ENCODE measurements at regions not wholly inside any gene's neighbourhood (a gene's known extent, or its start where the extent isn't known, plus 50 kb on each side); places are given as distances from the start of the nearest gene placed in this dataset.

DNA sequence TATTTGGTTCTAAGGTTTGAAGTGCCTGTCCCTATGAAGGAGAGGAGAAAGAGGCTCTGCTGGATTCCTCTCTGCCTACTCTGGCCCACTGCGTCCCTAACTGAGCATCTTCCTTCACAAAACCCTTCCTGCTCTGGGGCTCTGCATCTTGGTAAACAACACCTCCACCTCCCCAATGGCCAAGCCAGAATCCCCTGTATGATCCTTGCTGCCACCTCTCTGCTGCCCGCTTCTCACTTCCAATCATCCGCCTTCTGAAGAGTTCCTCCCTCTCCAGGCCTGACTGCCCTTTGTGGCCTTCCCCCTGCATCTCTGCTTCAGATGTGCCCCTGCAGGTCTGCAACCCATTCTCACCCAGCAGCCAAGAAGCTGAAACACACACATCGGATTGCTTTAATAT is 110.6 kb upstream of the RPH3A start:
- no TSS peak for BruUV-seq (replicated peaks)
- H2AFZ ChIP-seq (ENCODE audit: low read length) = no peak overlapping the region
- no peaks in the 10 kb centered on the region for H3K4me1 ChIP-seq (ENCODE audit: insufficient read depth, low read length)
- H3K9ac ChIP-seq (ENCODE audit: low read length) = no peak overlapping the region
- intact Hi-C loops (cut with micrococcal nuclease) = no loop called here
- DNase-seq = no peak
- ChIA-PET POLR2A (ENCODE audit: unreplicated experiment) (no interaction called here), CTCF (no interaction called here)
- TF ChIP-seq EZH2phosphoT487 (IDR thresholded peaks at IDR 0.05; ENCODE audit: borderline replicate concordance, low read length) = no peak
- TF ChIP-seq EZH2 (IDR thresholded peaks at IDR 0.05; ENCODE audit: low read length, unreplicated experiment) = no peak
- TF ChIP-seq CTCF (conservative IDR thresholded peaks at IDR 0.05; ENCODE audit: low read depth, low read length) = no peak
- ATAC-seq = no peak
- H3K9me3 ChIP-seq (ENCODE audit: low read length) = no peaks in the 10 kb centered on the region
- H3K9me2 ChIP-seq (replicated peaks; ENCODE audit: low read length) = no peaks in the 10 kb centered on the region
- H3F3A ChIP-seq (ENCODE audit: low read length, unreplicated experiment) = no peaks in the 10 kb centered on the region
- no peaks in the 10 kb centered on the region for H3K36me3 ChIP-seq (ENCODE audit: low read depth, low read length)
- peaks cover 89% of the 10 kb centered on the region for H3K27me3 ChIP-seq (ENCODE audit: low read length)
- H3K79me2 ChIP-seq (ENCODE audit: low read length) = no peaks in the 10 kb centered on the region
- H4K20me1 ChIP-seq (ENCODE audit: low read length) = no peaks in the 10 kb centered on the region
- no peak overlapping the region for H3K4me2 ChIP-seq (ENCODE audit: low read length)
- H3K27ac ChIP-seq (ENCODE audit: low read length) = no peak overlapping the region
- no peak overlapping the region for H3K4me3 ChIP-seq (ENCODE audit: low read length)

DNA sequence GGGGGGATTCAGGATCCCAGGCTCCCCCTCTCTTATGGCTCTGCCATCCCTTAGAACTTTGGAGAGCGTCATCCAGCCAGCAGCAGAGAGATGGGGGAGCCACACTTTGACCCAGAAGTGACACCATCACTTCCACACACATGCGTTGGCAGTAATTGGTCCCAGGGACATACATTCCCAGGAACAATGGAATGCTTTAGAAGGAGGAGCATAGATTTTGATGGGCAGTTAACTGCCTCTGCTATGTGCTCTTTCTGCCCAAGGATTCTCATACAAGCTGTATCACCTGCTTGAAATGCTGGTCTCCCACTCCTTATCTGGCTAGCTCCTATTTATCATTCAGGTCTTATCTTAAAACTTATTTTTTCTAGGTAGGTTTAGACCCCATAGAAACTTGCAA is 109.0 kb upstream of the RPH3A start:
- Histone ChIP-seq H3K79me2 (ENCODE audit: low read length) (no peaks in the 10 kb centered on the region), H3K4me3 (ENCODE audit: low read length) (no peak overlapping the region), H2AFZ (ENCODE audit: low read length) (no peak overlapping the region), H3K36me3 (ENCODE audit: low read depth, low read length) (no peaks in the 10 kb centered on the region), H3K4me1 (ENCODE audit: insufficient read depth, low read length) (no peaks in the 10 kb centered on the region), H3K9me3 (ENCODE audit: low read length) (no peaks in the 10 kb centered on the region), H3F3A (ENCODE audit: low read length, unreplicated experiment) (no peaks in the 10 kb centered on the region), H4K20me1 (ENCODE audit: low read length) (no peaks in the 10 kb centered on the region), H3K27me3 (ENCODE audit: low read length) (peaks cover 75% of the 10 kb centered on the region), H3K4me2 (ENCODE audit: low read length) (no peak overlapping the region), H3K9ac (ENCODE audit: low read length) (no peak overlapping the region), H3K9me2 (replicated peaks; ENCODE audit: low read length) (no peaks in the 10 kb centered on the region), H3K27ac (ENCODE audit: low read length) (no peak overlapping the region)
- TF ChIP-seq EZH2phosphoT487 (IDR thresholded peaks at IDR 0.05; ENCODE audit: borderline replicate concordance, low read length) = no peak
- DNase-seq (no peak), ATAC-seq (no peak)
- ChIA-PET POLR2A (ENCODE audit: unreplicated experiment) (no interaction called here), CTCF (no interaction called here)
- BruUV-seq (replicated peaks) = no TSS peak
- intact Hi-C loops (cut with micrococcal nuclease) = no loop called here

- POLR2A ChIA-PET (ENCODE audit: unreplicated experiment) = no interaction called here
- Histone ChIP-seq H2AFZ (ENCODE audit: low read length) (no peak overlapping the region), H3K4me1 (ENCODE audit: insufficient read depth, low read length) (no peaks in the 10 kb centered on the region), H3K9me2 (replicated peaks; ENCODE audit: low read length) (no peaks in the 10 kb centered on the region), H3K36me3 (ENCODE audit: low read depth, low read length) (no peaks in the 10 kb centered on the region), H4K20me1 (ENCODE audit: low read length) (no peaks in the 10 kb centered on the region), H3K9me3 (ENCODE audit: low read length) (no peaks in the 10 kb centered on the region), H3K27ac (ENCODE audit: low read length) (no peak overlapping the region), H3K4me2 (ENCODE audit: low read length) (no peak overlapping the region), H3K27me3 (ENCODE audit: low read length) (peaks cover 61% of the 10 kb centered on the region), H3K79me2 (ENCODE audit: low read length) (no peaks in the 10 kb centered on the region), H3F3A (ENCODE audit: low read length, unreplicated experiment) (no peaks in the 10 kb centered on the region), H3K9ac (ENCODE audit: low read length) (no peak overlapping the region), H3K4me3 (ENCODE audit: low read length) (no peak overlapping the region)
- CTCF ChIA-PET = no interaction called here
- TF ChIP-seq CTCF (conservative IDR thresholded peaks at IDR 0.05; ENCODE audit: low read depth, low read length) = 0 out of 2 replicates have a peak, but pooled peaks have one; percentile 25
- no peak for TF ChIP-seq EZH2 (IDR thresholded peaks at IDR 0.05; ENCODE audit: low read length, unreplicated experiment)
- TF ChIP-seq EZH2phosphoT487 (IDR thresholded peaks at IDR 0.05; ENCODE audit: borderline replicate concordance, low read length) = no peak
- no peak for DNase-seq
- no TSS peak for BruUV-seq (replicated peaks)
- no peak for ATAC-seq
- intact Hi-C loops (cut with micrococcal nuclease) = no loop called here
These were observed 106.8 kb upstream of the RPH3A start for GRCh38 chr12:112684742-112685141.

All from PC-3 (cell line).